HUDEP-2 (cell line): ENCODE measurements at regions not wholly inside any gene's neighbourhood (a gene's known extent, or its start where the extent isn't known, plus 50 kb on each side); places are given as distances from the start of the nearest gene placed in this dataset.

ENCODE experiments used
- DNase-seq, 76 experiments: peaks; one replicate each; lab custom pipeline; 2025; ENCODE audit not compliant: unreplicated experiment in 76 of 76; lab: John Stamatoyannopoulos, UW

DNA sequence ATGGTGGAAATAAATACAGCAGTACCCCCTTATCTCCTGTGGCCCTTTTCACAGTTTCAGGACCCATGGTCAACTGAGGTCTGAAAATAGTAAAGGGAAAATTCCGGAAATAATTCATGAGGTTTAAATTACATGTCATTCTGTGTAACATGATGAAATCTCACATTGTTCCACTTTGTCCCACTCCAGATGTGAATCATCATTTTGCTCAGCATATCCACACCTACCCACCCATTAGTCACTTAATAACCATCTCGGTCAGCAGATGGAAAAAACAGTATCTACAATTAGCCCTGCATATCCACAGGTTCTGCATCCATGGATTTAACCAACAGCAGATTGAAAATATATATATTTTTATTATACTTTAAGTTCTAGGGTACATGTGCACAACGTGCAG, 86.9 kb upstream of the GORAB start:
- DNase-seq: no peak

DNA sequence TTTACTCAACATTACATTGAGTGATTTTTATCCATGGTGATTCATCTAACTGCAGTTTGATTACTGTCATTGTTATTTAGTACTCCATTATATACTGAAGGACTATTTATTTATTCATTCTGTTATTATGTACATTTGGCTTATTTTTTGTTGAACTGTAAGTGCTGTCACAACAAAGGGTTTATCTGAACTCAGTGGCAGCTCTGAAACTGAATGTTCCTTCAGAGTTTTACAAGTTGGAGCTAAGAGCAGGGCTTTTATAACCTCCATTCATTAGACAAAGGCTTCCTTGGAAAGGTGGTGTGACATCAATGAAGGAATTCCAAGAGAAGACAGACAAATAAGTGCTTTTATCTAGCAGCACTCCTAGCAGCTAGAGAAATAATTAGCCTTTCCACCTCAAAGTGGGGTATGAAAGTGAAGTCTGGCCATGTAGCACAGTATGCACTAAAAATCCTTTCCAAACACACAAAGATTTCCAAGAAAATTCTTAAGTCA, 83.3 kb upstream of the GORAB start:
- no peak for DNase-seq

DNA sequence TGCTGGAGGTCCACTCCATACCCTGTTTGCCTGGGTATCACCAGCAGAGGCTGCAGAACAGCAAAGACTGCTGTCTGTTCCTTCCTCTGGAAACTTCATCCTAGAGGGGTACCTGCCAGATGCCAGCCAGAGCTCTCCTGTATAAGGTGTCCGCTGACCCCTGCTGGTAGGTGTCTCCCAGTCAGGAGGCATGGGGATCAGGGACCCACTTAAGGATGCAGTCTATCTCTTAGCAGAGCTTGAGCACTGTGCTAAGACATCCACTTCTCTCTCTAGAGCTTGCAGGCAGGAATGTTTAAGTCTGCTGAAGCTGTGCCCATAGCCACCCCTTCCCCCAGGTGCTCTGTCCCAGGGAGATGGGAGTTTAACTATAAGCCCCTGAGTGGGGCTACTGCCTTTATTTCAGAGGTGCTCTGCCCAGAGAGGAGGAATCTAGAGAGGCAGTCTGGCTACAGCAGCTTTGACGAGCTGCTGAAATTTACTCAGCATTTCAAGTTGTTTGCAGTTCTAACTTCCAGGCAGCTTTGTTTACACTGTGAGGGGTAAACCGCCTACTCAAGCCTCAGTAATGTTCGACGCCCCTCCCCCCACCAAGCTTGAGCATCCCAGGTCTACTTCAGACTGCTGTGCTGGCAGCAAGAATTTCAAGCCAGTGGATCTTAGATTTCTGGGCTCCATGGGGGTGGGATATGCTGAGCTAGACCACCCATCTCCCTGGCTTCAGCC, 74.5 kb upstream of the GORAB start:
- peak in 4 of 76 experiments; percentile 2 to 7 (median 6) for DNase-seq

DNA sequence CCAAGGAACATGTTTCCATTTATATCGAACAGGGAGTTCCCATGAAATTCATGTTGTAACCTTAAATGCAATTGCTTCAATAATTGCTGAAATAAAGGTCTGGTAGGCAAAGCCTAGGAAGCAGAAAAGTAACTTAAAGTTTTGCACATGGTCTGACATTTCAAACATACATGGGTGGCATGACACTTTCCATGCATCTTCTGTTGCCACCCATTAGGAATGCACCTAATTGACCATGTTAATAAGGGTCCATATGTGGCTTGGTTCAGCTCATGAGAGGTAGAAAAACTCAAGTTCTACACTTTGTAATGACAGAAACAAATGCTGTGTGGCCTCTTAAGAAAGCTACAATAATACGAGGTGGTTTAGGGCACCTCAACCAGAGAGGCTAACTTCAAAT, 72.0 kb upstream of the GORAB start:
- no peak for DNase-seq

DNA sequence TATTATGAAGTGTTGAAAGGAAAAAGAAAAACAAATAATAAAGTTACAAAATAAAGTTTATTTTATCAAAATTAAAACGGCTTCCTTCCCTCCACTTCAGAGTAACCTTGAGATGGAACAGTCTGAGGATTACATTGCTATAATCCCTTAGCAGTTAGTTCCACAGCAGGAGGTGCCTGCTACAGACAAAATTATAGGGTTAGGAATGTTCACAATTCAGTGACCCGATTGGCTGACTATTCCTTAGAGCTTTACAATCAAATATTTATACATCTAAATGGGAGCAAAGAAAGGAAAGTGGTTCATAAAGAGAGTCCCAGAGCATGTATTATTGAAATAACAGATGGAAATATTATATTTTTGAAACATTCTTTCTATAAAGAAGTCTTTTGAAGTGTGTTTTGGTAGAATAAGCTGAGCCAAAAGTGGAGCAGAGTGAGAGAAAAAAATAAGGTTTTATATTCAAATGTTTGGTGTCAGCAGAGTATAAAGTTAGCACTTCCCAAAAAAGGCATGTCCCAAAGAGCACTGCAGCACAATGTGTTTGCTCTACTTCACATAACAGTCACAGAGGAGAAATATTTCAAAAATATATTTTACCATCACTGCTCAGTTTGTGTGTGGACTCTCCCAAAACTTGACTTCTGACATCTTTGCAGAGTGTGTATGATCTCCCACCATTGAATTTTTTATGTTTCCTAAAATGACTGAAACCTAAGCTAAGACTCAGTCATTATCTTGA, 71.4 kb upstream of the GORAB start:
- DNase-seq: no peak

DNA sequence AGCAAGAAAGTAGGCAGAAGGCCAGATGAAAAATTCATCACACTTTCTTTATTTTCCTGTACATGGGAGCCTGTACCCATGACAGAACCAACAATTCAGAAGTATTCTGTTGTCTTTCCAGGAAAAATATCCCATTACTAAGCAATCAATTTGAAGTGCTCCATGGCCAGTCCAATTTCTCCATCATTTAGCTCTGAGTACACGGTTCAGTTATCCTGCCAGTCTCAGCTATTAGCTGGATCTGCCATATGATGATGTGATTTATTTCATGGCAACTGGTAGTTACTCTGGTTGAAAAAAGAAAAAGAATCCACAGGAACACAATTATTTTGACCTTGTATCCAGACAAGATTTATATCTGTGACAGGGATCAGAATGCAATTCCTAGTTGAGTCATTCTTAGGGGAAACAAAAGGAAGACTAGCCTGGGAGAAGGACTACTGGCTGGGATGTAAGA, 70.6 kb upstream of the GORAB start:
- no peak for DNase-seq

DNA sequence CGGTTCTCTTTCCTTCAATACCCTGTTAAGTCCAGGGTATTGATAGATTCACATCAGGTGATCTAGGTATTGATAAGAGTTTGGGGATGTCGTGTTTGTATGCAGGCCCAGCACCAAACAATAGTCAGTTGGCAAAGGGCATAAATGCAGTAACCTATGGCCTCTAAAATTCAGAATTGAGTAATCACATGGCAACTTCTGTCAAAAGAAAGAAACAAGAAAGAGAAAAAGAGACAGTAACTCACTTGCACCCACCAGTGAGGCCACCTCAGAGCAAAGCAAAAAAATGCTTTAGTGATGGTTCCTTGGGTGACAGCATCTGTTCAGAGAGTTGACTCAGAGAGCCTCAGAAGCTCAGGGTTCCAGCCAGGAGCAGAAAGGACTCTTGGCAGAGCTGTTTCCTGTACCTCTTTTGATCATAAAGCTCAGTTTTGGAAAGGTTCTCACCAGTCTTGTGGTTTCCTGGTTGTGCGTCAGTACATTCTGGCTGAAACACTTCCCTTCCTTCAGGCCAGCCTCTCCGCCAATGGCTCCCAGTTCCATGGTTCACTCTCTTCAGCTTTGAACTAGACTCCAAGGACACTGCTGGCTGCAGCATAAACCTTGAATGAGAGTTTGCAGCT, 70.1 kb upstream of the GORAB start:
- DNase-seq: no peak

DNA sequence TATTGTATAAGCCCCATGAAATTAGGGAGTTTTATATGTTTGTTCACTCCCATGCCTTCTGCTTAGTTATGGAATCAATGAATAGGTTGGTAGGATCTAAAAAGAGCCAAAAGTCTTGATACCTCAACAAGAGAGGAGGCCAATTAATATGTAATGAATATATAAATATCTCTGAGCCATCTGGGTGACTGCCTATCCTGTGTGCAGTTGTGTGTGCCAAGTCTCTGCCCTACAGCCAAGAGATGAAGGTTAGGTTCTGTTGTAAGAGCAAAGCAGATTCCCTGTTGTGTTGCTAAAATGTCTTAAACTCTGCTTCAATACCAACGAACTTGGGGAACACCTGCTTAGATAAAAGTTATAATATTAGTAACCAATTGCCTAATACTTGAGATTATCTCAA, 61.8 kb upstream of the GORAB start:
- DNase-seq: no peak

DNA sequence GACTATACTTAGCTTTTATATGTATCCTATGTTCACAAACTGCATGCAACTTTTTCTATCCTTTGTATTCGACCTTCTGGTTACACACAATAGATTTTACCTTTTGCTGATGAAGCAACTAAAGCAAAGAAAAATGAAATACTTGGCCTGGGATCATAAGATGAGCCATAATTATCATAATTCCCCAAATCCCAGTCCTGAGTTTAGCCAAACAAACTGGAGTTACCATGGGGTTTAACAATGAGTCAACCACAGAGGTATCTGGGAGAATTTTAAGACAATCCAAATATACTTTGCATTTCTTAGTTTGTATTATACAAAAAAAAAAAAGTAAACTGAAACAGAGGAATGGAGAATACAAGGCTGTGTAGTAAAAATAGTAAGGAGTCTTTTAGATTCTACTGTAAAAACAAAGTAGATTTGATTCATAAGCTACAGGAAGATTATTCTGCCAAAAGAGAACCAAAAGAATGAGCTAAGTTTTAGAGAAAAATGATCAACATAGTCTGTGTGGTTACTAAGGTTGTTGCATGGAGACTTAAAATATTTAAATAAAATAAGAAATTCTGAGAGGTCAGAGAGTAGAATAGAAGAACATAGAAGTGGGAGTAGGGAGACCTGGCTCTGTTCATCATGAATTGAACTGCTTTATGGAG, 60.4 kb upstream of the GORAB start:
- no peak for DNase-seq

DNA sequence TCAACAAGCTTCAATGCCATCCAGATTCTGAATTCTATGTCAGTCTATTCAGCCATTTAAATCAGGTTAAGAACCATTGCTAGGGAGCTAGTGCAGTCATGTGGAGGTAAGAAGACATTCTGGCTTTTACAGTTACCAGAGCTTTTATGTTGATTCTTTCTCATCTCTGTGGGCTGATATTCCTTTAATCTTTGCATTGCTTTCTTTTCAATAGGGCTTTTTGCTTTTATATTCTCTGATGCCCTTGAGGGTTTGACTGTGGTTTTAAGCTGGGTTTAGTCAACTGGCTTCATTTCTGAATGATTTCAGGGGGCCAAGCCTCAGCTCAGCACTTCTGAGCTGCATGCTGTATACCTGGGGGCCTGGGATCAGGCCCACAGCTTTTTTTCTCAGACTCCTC, 51.0 kb upstream of the GORAB start:
- DNase-seq: no peak
